CD4-positive, CD25-positive, alpha-beta regulatory T cell (primary cell): ENCODE measurements at regions not wholly inside any gene's neighbourhood (a gene's known extent, or its start where the extent isn't known, plus 50 kb on each side); places are given as distances from the start of the nearest gene placed in this dataset.
"Not testable (repeated sequence)": the region's sequence is repeated elsewhere in the genome, so short reads cannot be mapped to it uniquely, and the experiment has no call there.

Source experiments
- ATAC-seq, 2 donors: fragments of 150-1000 bp; cut with Tn5 transposase; one replicate each; pipeline ENCODE4 v1.10.0; 2021; ENCODE audit warnings: low read depth in 2 of 2, moderate number of reproducible peaks in 2 of 2, moderate library complexity in 1 of 2
- DNase-seq, 3 donors: peaks; one replicate each; pipeline versions ENCODE4 v3.0.0 to v3.0.0-alpha.2; 2012 to 2022; ENCODE audit warnings: mixed read lengths in 1 of 3
- H3K27ac ChIP-seq: one replicate; pipeline ENCODE4 v1.7.0; 2013; ENCODE audit warnings: mild to moderate bottlenecking, low read length; ENCODE audit not compliant: insufficient read depth, poor library complexity, severe bottlenecking
- H3K27me3 ChIP-seq: one replicate; pipeline ENCODE4 v1.7.0; 2013; ENCODE audit warnings: low read length; ENCODE audit not compliant: control insufficient read depth, insufficient read depth
- H3K36me3 ChIP-seq: one replicate; pipeline ENCODE4 v1.7.0; 2013; ENCODE audit warnings: mild to moderate bottlenecking, low read length, moderate library complexity; ENCODE audit not compliant: control insufficient read depth, insufficient read depth
- H3K4me1 ChIP-seq: 2 replicates; pipeline ENCODE4 v1.7.0; 2013; ENCODE audit warnings: mild to moderate bottlenecking, low read length; ENCODE audit not compliant: insufficient read depth, control insufficient read depth, poor library complexity, severe bottlenecking
- H3K4me3 ChIP-seq: one replicate; pipeline ENCODE4 v1.7.0; 2013; ENCODE audit warnings: low read depth, mild to moderate bottlenecking, low read length, moderate library complexity
- H3K9me3 ChIP-seq, 2 experiments: 1 replicate in 1 of 2; 2 replicates in 1 of 2; pipeline ENCODE4 v1.7.0; 2013; ENCODE audit warnings: low read length in 2 of 2, mild to moderate bottlenecking in 1 of 2, moderate library complexity in 1 of 2; ENCODE audit not compliant: control insufficient read depth in 2 of 2
- H3K27ac Mint-ChIP-seq, 3 donors: one replicate each; pipeline ENCODE4 v1.8.0; 2020 to 2022; ENCODE audit warnings: mild to moderate bottlenecking in 3 of 3, mixed read lengths in 3 of 3, moderate library complexity in 2 of 3
- H3K27me3 Mint-ChIP-seq: one replicate; pipeline ENCODE4 v1.8.0; 2022; ENCODE audit warnings: mild to moderate bottlenecking, mixed read lengths
- H3K36me3 Mint-ChIP-seq: one replicate; pipeline ENCODE4 v1.8.0; 2020; ENCODE audit warnings: mixed read lengths
- H3K4me1 Mint-ChIP-seq, 4 donors: one replicate each; pipeline ENCODE4 v1.8.0; 2020 to 2022; ENCODE audit warnings: mixed read lengths in 4 of 4, mild to moderate bottlenecking in 1 of 4
- H3K4me3 Mint-ChIP-seq, 4 donors: one replicate each; pipeline ENCODE4 v1.8.0; 2020 to 2022; ENCODE audit warnings: mild to moderate bottlenecking in 4 of 4, mixed read lengths in 4 of 4, moderate library complexity in 3 of 4
- H3K9me3 Mint-ChIP-seq, 7 donors: one replicate each; pipeline ENCODE4 v1.8.0; 2020 to 2022; ENCODE audit warnings: mixed read lengths in 7 of 7, mild to moderate bottlenecking in 3 of 7, moderate library complexity in 2 of 7

- H3K4me1 ChIP-seq: no peaks in the 10 kb centered on the region
- H3K36me3 Mint-ChIP-seq: no peaks in the 10 kb centered on the region
- H3K27me3 ChIP-seq: no peaks in the 10 kb centered on the region
- no peaks in the 10 kb centered on the region for H3K36me3 ChIP-seq
- no peak overlapping the region for H3K27ac Mint-ChIP-seq
- no peak for DNase-seq
- ATAC-seq: no peak
- no peak overlapping the region for H3K27ac ChIP-seq
- no peaks in the 10 kb centered on the region for H3K27me3 Mint-ChIP-seq
- no peaks in the 10 kb centered on the region for H3K9me3 Mint-ChIP-seq
- peaks cover 0 to 4% (median 1%) of the 10 kb centered on the region in 4 donors for H3K4me1 Mint-ChIP-seq
- no peak overlapping the region for H3K4me3 Mint-ChIP-seq
- no peak overlapping the region for H3K4me3 ChIP-seq
- H3K9me3 ChIP-seq: no peaks in the 10 kb centered on the region
These were observed 197.3 kb upstream of the EXOC2 start for GRCh38 chr6:890201-890600.

- Histone ChIP-seq H3K27ac (no peak overlapping the region), H3K4me1 (no peaks in the 10 kb centered on the region), H3K36me3 (no peaks in the 10 kb centered on the region), H3K4me3 (no peak overlapping the region), H3K27me3 (peaks cover 6% of the 10 kb centered on the region), H3K9me3 (no peaks in the 10 kb centered on the region)
- H3K9me3 Mint-ChIP-seq: no peaks in the 10 kb centered on the region
- H3K27me3 Mint-ChIP-seq: peaks cover 6% of the 10 kb centered on the region
- DNase-seq: no peak
- no peak overlapping the region for H3K4me3 Mint-ChIP-seq
- no peaks in the 10 kb centered on the region for H3K36me3 Mint-ChIP-seq
- H3K27ac Mint-ChIP-seq: no peak overlapping the region
- ATAC-seq: no peak
- peaks cover 0 to 8% (median 2%) of the 10 kb centered on the region in 4 donors for H3K4me1 Mint-ChIP-seq
These were observed 194.8 kb upstream of the EXOC2 start for GRCh38 chr6:887583-888235.

- H3K27ac Mint-ChIP-seq, H3K4me1 Mint-ChIP-seq, ATAC-seq, H3K27me3 Mint-ChIP-seq, H3K4me3 Mint-ChIP-seq, H3K27ac ChIP-seq, H3K27me3 ChIP-seq, DNase-seq, H3K9me3 ChIP-seq, H3K36me3 ChIP-seq, H3K36me3 Mint-ChIP-seq, H3K9me3 Mint-ChIP-seq, H3K4me3 ChIP-seq, H3K4me1 ChIP-seq: not testable (repeated sequence)
These were observed 193.2 kb upstream of the EXOC2 start for GRCh38 chr6:886116-886515.

GRCh38 chr6:885051-885590 is 192.2 kb upstream of the EXOC2 start:
- DNase-seq (peak in 1 of 3 donors; percentile 27), ATAC-seq (no peak)
- H3K27me3 ChIP-seq: peaks cover 6% of the 10 kb centered on the region
- no peaks in the 10 kb centered on the region for H3K9me3 ChIP-seq
- Mint-ChIP-seq H3K4me3 (no peak overlapping the region), H3K36me3 (no peaks in the 10 kb centered on the region), H3K27ac (no peak overlapping the region), H3K9me3 (peaks cover 0 to 2% (median 0%) of the 10 kb centered on the region in 7 donors), H3K27me3 (peaks cover 6% of the 10 kb centered on the region), H3K4me1 (peaks cover 0 to 8% (median 2%) of the 10 kb centered on the region in 4 donors)
- no peaks in the 10 kb centered on the region for H3K36me3 ChIP-seq
- no peaks in the 10 kb centered on the region for H3K4me1 ChIP-seq
- no peak overlapping the region for H3K27ac ChIP-seq
- no peak overlapping the region for H3K4me3 ChIP-seq

- peaks cover 6% of the 10 kb centered on the region for H3K27me3 Mint-ChIP-seq
These were observed 191.6 kb upstream of the EXOC2 start for GRCh38 chr6:884570-884969.

GRCh38 chr6:882084-882598 is 189.2 kb upstream of the EXOC2 start:
- Histone ChIP-seq H3K27me3 (peaks cover 10% of the 10 kb centered on the region), H3K36me3 (no peaks in the 10 kb centered on the region), H3K4me1 (no peaks in the 10 kb centered on the region), H3K4me3 (no peak overlapping the region), H3K27ac (no peak overlapping the region), H3K9me3 (no peaks in the 10 kb centered on the region)
- no peak overlapping the region for H3K4me3 Mint-ChIP-seq
- DNase-seq (no peak), ATAC-seq (no peak)
- H3K27ac Mint-ChIP-seq: no peak overlapping the region
- peaks cover 13% of the 10 kb centered on the region for H3K27me3 Mint-ChIP-seq
- peaks cover 0 to 8% (median 2%) of the 10 kb centered on the region in 4 donors for H3K4me1 Mint-ChIP-seq
- peaks cover 0 to 2% (median 0%) of the 10 kb centered on the region in 7 donors for H3K9me3 Mint-ChIP-seq
- no peaks in the 10 kb centered on the region for H3K36me3 Mint-ChIP-seq

More at GRCh38 chr6:884570-884969, 191.6 kb upstream of the EXOC2 start:
- ATAC-seq (no peak), DNase-seq (peak in 1 of 3 donors; percentile 15)
- no peaks in the 10 kb centered on the region for H3K36me3 ChIP-seq
- Mint-ChIP-seq H3K4me1 (peaks cover 0 to 8% (median 2%) of the 10 kb centered on the region in 4 donors), H3K27ac (no peak overlapping the region), H3K4me3 (no peak overlapping the region), H3K36me3 (no peaks in the 10 kb centered on the region), H3K9me3 (peaks cover 0 to 2% (median 0%) of the 10 kb centered on the region in 7 donors)
- H3K4me1 ChIP-seq: no peaks in the 10 kb centered on the region
- no peak overlapping the region for H3K27ac ChIP-seq
- no peaks in the 10 kb centered on the region for H3K9me3 ChIP-seq
- peaks cover 6% of the 10 kb centered on the region for H3K27me3 ChIP-seq
- H3K4me3 ChIP-seq: no peak overlapping the region

GRCh38 chr6:878179-878578 is 185.2 kb upstream of the EXOC2 start:
- Mint-ChIP-seq H3K4me1 (no peaks in the 10 kb centered on the region), H3K36me3 (no peaks in the 10 kb centered on the region), H3K27ac (peak overlapping the region in 1 of 3 donors; percentile 29), H3K4me3 (no peak overlapping the region), H3K27me3 (peaks cover 18% of the 10 kb centered on the region), H3K9me3 (peaks cover 0 to 2% (median 0%) of the 10 kb centered on the region in 7 donors)
- Histone ChIP-seq H3K9me3 (no peaks in the 10 kb centered on the region), H3K4me3 (no peak overlapping the region), H3K4me1 (no peaks in the 10 kb centered on the region), H3K27ac (no peak overlapping the region), H3K27me3 (peaks cover 6% of the 10 kb centered on the region), H3K36me3 (no peaks in the 10 kb centered on the region)
- DNase-seq: no peak
- ATAC-seq: no peak

GRCh38 chr6:875012-875411 is 182.1 kb upstream of the EXOC2 start:
- no peak overlapping the region for H3K27ac Mint-ChIP-seq
- Histone ChIP-seq H3K9me3 (no peaks in the 10 kb centered on the region), H3K4me3 (no peak overlapping the region), H3K4me1 (no peaks in the 10 kb centered on the region), H3K27ac (no peak overlapping the region), H3K36me3 (no peaks in the 10 kb centered on the region), H3K27me3 (peaks cover 4% of the 10 kb centered on the region)
- H3K4me1 Mint-ChIP-seq: no peaks in the 10 kb centered on the region
- H3K4me3 Mint-ChIP-seq: no peak overlapping the region
- ATAC-seq (no peak), DNase-seq (no peak)
- no peaks in the 10 kb centered on the region for H3K36me3 Mint-ChIP-seq
- H3K27me3 Mint-ChIP-seq: peaks cover 23% of the 10 kb centered on the region
- peaks cover 0 to 2% (median 0%) of the 10 kb centered on the region in 7 donors for H3K9me3 Mint-ChIP-seq
